IMR-90 (cell line): ENCODE measurements at regions not wholly inside any gene's neighbourhood (a gene's known extent, or its start where the extent isn't known, plus 50 kb on each side); places are given as distances from the start of the nearest gene placed in this dataset.

Experiments
- BHLHE40 ChIP-seq: fragments of 150-350 bp; IDR thresholded peaks from 2 replicates; pipeline ENCODE4 v1.6.1; 2016; ENCODE audit warnings: mild to moderate bottlenecking, low read depth, low read length
- CEBPB ChIP-seq: IDR thresholded peaks from 2 replicates; pipeline ENCODE4 v1.6.1; 2012; ENCODE audit warnings: low read depth, low read length, improper control_type of control experiment
- CHD1 ChIP-seq: IDR thresholded peaks from 2 replicates; pipeline ENCODE4 v1.6.1; 2012; ENCODE audit warnings: low read depth, low read length, improper control_type of control experiment
- FOS ChIP-seq: fragments of 150-350 bp; IDR thresholded peaks from 2 replicates; pipeline ENCODE4 v1.6.1; 2016; ENCODE audit warnings: low read depth, low read length
- MXI1 ChIP-seq: IDR thresholded peaks from 2 replicates; pipeline ENCODE4 v1.6.1; 2012; ENCODE audit warnings: low read depth, mild to moderate bottlenecking, low read length, moderate library complexity, borderline replicate concordance
- POLR2A ChIP-seq: IDR thresholded peaks from 2 replicates; pipeline ENCODE4 v1.6.1; 2012; ENCODE audit warnings: mild to moderate bottlenecking, low read depth, low read length
- RAD21 ChIP-seq: IDR thresholded peaks from 2 replicates; pipeline ENCODE4 v1.6.1; 2012; ENCODE audit warnings: low read length, improper control_type of control experiment
- RCOR1 ChIP-seq: IDR thresholded peaks from 2 replicates; pipeline ENCODE4 v1.6.1; 2012; ENCODE audit warnings: mild to moderate bottlenecking, low read length, improper control_type of control experiment; ENCODE audit not compliant: insufficient replicate concordance
- RFX5 ChIP-seq: IDR thresholded peaks from 2 replicates; pipeline ENCODE4 v1.8.0; 2012; ENCODE audit warnings: low read depth, mild to moderate bottlenecking, low read length, moderate library complexity
- TF ChIP-seq, protein P1 (sequence below): conservative IDR thresholded peaks from 2 replicates; pipeline ENCODE4 v1.5.1; 2012; ENCODE audit warnings: mild to moderate bottlenecking, low read depth, low read length, improper control_type of control experiment
- TF ChIP-seq, protein P2 (sequence below): fragments of 150-350 bp; IDR thresholded peaks from 2 replicates; pipeline ENCODE4 v1.6.1; 2017; ENCODE audit warnings: mild to moderate bottlenecking, antibody characterized with exemption, low read length, low read depth
- TF ChIP-seq, protein P3 (sequence below): fragments of 150-350 bp; IDR thresholded peaks from 2 replicates; pipeline ENCODE4 v1.6.1; 2016; ENCODE audit warnings: low read depth, mild to moderate bottlenecking, low read length, moderate library complexity, borderline replicate concordance

DNA sequence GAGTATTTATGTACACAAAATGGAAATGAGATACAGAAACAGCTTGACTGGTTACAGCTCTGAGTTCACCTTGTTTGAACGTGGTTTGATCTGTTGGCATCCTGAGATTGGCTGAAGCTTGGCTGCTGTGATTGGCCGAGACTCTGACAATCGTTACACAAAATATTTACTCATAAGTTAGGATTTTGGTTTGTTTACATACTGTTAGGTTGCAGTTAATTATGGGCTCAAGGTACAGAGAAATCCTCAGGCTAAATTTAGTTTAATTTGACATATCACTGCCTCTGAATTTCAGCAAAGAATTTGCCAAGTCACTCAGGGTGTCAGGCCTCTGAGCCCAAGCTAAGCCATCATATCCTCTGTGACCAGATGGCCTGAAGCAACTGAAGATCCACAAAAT, 227.3 kb downstream of the COPRS start:
- no peak for TF ChIP-seq RFX5
- TF ChIP-seq, protein P1, sequence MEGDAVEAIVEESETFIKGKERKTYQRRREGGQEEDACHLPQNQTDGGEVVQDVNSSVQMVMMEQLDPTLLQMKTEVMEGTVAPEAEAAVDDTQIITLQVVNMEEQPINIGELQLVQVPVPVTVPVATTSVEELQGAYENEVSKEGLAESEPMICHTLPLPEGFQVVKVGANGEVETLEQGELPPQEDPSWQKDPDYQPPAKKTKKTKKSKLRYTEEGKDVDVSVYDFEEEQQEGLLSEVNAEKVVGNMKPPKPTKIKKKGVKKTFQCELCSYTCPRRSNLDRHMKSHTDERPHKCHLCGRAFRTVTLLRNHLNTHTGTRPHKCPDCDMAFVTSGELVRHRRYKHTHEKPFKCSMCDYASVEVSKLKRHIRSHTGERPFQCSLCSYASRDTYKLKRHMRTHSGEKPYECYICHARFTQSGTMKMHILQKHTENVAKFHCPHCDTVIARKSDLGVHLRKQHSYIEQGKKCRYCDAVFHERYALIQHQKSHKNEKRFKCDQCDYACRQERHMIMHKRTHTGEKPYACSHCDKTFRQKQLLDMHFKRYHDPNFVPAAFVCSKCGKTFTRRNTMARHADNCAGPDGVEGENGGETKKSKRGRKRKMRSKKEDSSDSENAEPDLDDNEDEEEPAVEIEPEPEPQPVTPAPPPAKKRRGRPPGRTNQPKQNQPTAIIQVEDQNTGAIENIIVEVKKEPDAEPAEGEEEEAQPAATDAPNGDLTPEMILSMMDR, result no peak
- no peak for TF ChIP-seq POLR2A
- TF ChIP-seq RAD21, result no peak
- TF ChIP-seq BHLHE40, result no peak
- TF ChIP-seq, protein P2, sequence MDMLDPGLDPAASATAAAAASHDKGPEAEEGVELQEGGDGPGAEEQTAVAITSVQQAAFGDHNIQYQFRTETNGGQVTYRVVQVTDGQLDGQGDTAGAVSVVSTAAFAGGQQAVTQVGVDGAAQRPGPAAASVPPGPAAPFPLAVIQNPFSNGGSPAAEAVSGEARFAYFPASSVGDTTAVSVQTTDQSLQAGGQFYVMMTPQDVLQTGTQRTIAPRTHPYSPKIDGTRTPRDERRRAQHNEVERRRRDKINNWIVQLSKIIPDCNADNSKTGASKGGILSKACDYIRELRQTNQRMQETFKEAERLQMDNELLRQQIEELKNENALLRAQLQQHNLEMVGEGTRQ, result no peak
- TF ChIP-seq CHD1, result no peak
- TF ChIP-seq, protein P3, sequence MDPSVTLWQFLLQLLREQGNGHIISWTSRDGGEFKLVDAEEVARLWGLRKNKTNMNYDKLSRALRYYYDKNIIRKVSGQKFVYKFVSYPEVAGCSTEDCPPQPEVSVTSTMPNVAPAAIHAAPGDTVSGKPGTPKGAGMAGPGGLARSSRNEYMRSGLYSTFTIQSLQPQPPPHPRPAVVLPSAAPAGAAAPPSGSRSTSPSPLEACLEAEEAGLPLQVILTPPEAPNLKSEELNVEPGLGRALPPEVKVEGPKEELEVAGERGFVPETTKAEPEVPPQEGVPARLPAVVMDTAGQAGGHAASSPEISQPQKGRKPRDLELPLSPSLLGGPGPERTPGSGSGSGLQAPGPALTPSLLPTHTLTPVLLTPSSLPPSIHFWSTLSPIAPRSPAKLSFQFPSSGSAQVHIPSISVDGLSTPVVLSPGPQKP, result no peak
- no peak for TF ChIP-seq FOS
- no peak for TF ChIP-seq RCOR1
- TF ChIP-seq CEBPB, result no peak
- TF ChIP-seq MXI1, result no peak
